SK-N-SH treated with all-trans-retinoic acid at 6 μM for 48 hours (cell line): ENCODE measurements at regions not wholly inside any gene's neighbourhood (a gene's known extent, or its start where the extent isn't known, plus 50 kb on each side); places are given as distances from the start of the nearest gene placed in this dataset.
"Not testable (repeated sequence)": the region's sequence is repeated elsewhere in the genome, so short reads cannot be mapped to it uniquely, and the experiment has no call there.

Experiments used
- ATAC-seq: fragments of 200-7000 bp; cut with Tn5 transposase; 3 replicates; pipeline ENCODE4 v1.9.1; 2020; ENCODE audit warnings: mild to moderate bottlenecking, moderate library complexity
- ARNTL ChIP-seq: fragments of 450-650 bp; formaldehyde crosslinking; IDR thresholded peaks from 2 replicates; pipeline ENCODE4 v1.5.0; 2020; ENCODE audit warnings: low read depth, mild to moderate bottlenecking, moderate library complexity, borderline replicate concordance
- CSDC2 ChIP-seq: fragments of 250-450 bp; sonication (Bioruptor Pico); IDR thresholded peaks from 2 replicates; pipeline ENCODE4 v1.5.0; 2020; ENCODE audit warnings: mild to moderate bottlenecking, moderate library complexity
- CSRNP3 ChIP-seq: fragments of 250-450 bp; sonication (Bioruptor Pico); IDR thresholded peaks from 2 replicates; pipeline ENCODE4 v1.5.1; 2021; ENCODE audit warnings: mild to moderate bottlenecking, moderate library complexity
- ESRRG ChIP-seq: fragments of 250-450 bp; sonication (Bioruptor Pico); IDR thresholded peaks from 2 replicates; pipeline ENCODE4 v1.6.1; 2021; ENCODE audit warnings: mild to moderate bottlenecking
- GLIS3 ChIP-seq: fragments of 250-450 bp; sonication (Bioruptor Pico); IDR thresholded peaks from 2 replicates; pipeline ENCODE4 v1.5.0; 2020; ENCODE audit warnings: mild to moderate bottlenecking, moderate library complexity
- ISL1 ChIP-seq: fragments of 250-450 bp; sonication (Bioruptor Pico); IDR thresholded peaks from 2 replicates; pipeline ENCODE4 v2.1.2; 2022; ENCODE audit warnings: mild to moderate bottlenecking, moderate library complexity
- OSR1 ChIP-seq: fragments of 250-450 bp; sonication (Bioruptor Pico); IDR thresholded peaks from 2 replicates; pipeline ENCODE4 v1.8.0; 2022; ENCODE audit warnings: moderate library complexity, mild to moderate bottlenecking, inconsistent platforms
- PATZ1 ChIP-seq: fragments of 250-450 bp; sonication (Bioruptor Pico); IDR thresholded peaks from 2 replicates; pipeline ENCODE4 v1.8.0; 2020; ENCODE audit warnings: mild to moderate bottlenecking, moderate library complexity, borderline replicate concordance
- POU6F1 ChIP-seq: fragments of 250-450 bp; sonication (Bioruptor Pico); IDR thresholded peaks from 2 replicates; pipeline ENCODE4 v1.8.0; 2021; ENCODE audit warnings: low read depth, mild to moderate bottlenecking, moderate library complexity, borderline replicate concordance
- PPARA ChIP-seq: fragments of 250-450 bp; sonication (Bioruptor Pico); IDR thresholded peaks from 2 replicates; pipeline ENCODE4 v1.5.0; 2020; ENCODE audit warnings: mild to moderate bottlenecking, borderline replicate concordance
- RARB ChIP-seq: fragments of 250-450 bp; sonication (Bioruptor Pico); IDR thresholded peaks from 2 replicates; pipeline ENCODE4 v1.8.0; 2021; ENCODE audit warnings: mild to moderate bottlenecking, moderate library complexity
- SNAI2 ChIP-seq: fragments of 250-450 bp; sonication (Bioruptor Pico); IDR thresholded peaks from 2 replicates; pipeline ENCODE4 v1.5.0; 2020; ENCODE audit warnings: mild to moderate bottlenecking, moderate library complexity
- TCF4 ChIP-seq: fragments of 250-450 bp; sonication (Bioruptor Pico); IDR thresholded peaks from 2 replicates; pipeline ENCODE4 v1.8.0; 2021; ENCODE audit warnings: mild to moderate bottlenecking, moderate library complexity, borderline replicate concordance
- TOX ChIP-seq: fragments of 250-450 bp; sonication (Bioruptor Pico); IDR thresholded peaks from 2 replicates; pipeline ENCODE4 v1.8.0; 2021; ENCODE audit warnings: mild to moderate bottlenecking, moderate library complexity, borderline replicate concordance
- TSHZ2 ChIP-seq: fragments of 250-450 bp; sonication (Bioruptor Pico); IDR thresholded peaks from 2 replicates; pipeline ENCODE4 v1.5.0; 2020; ENCODE audit warnings: mild to moderate bottlenecking, moderate library complexity
- ZC3H10 ChIP-seq: fragments of 250-450 bp; sonication (Bioruptor Pico); IDR thresholded peaks from 2 replicates; pipeline ENCODE4 v1.5.1; 2021; ENCODE audit warnings: mild to moderate bottlenecking, moderate library complexity
- ZFP3 ChIP-seq: fragments of 250-450 bp; sonication (Bioruptor Pico); IDR thresholded peaks from 2 replicates; pipeline ENCODE4 v1.5.0; 2020; ENCODE audit warnings: mild to moderate bottlenecking, moderate library complexity
- ZFP30 ChIP-seq: fragments of 450-650 bp; formaldehyde crosslinking; IDR thresholded peaks from 2 replicates; pipeline ENCODE4 v1.5.0; 2022; ENCODE audit warnings: mild to moderate bottlenecking, moderate library complexity
- ZNF565 ChIP-seq: fragments of 450-650 bp; formaldehyde crosslinking; conservative IDR thresholded peaks from 2 replicates; pipeline ENCODE4 v1.5.0; 2020; ENCODE audit warnings: low read depth, mild to moderate bottlenecking, moderate library complexity
- ZNF8 ChIP-seq: fragments of 450-650 bp; formaldehyde crosslinking; IDR thresholded peaks from 2 replicates; pipeline ENCODE4 v1.5.0; 2020; ENCODE audit warnings: mild to moderate bottlenecking, moderate library complexity

GRCh38 chr4:163710158-163710557, 215.7 kb downstream of the TMA16 start (continued):
- no peak for TF ChIP-seq CSRNP3 (CRISPR knock-in tag)

- ATAC-seq: not testable (repeated sequence)
Measured at GRCh38 chr4:163724495-163724894, 230.0 kb downstream of the TMA16 start.

GRCh38 chr4:163726641-163727040, 232.2 kb downstream of the TMA16 start:
- ATAC-seq: no peak
- no peak for TF ChIP-seq CSDC2 (CRISPR knock-in tag)
- no peak for TF ChIP-seq ZNF565 (CRISPR knock-in tag)
- TF ChIP-seq ZFP3 (CRISPR knock-in tag): no peak

- no peak for TF ChIP-seq ZC3H10
- no peak for TF ChIP-seq ESRRG (CRISPR knock-in tag)
- TF ChIP-seq RARB (CRISPR knock-in tag): no peak
- TF ChIP-seq PATZ1: no peak
- TF ChIP-seq TOX: no peak
- no peak for TF ChIP-seq PPARA
- no peak for TF ChIP-seq CSRNP3 (CRISPR knock-in tag)
- no peak for TF ChIP-seq POU6F1 (CRISPR knock-in tag)
- TF ChIP-seq TSHZ2 (CRISPR knock-in tag): no peak
- no peak for TF ChIP-seq ZFP3 (CRISPR knock-in tag)
- no peak for TF ChIP-seq ARNTL
- no peak for ATAC-seq
Measured at GRCh38 chr4:163731071-163731470, 236.6 kb downstream of the TMA16 start.

- no peak for ATAC-seq
- no peak for TF ChIP-seq ZNF565 (CRISPR knock-in tag)
- no peak for TF ChIP-seq ZC3H10
- TF ChIP-seq ISL1 (CRISPR knock-in tag): no peak
- TF ChIP-seq SNAI2 (CRISPR knock-in tag): no peak
- TF ChIP-seq ARNTL: no peak
- TF ChIP-seq OSR1: no peak
- no peak for TF ChIP-seq GLIS3 (CRISPR knock-in tag)
- TF ChIP-seq ZFP3 (CRISPR knock-in tag): no peak
Measured at GRCh38 chr4:163732473-163732872, 238.0 kb downstream of the TMA16 start.

- ATAC-seq: no peak
- TF ChIP-seq PATZ1 (no peak), ARNTL (no peak), ZNF8 (no peak), PPARA (no peak), TCF4 (CRISPR knock-in tag) (no peak), TSHZ2 (CRISPR knock-in tag) (no peak), ZC3H10 (no peak), CSDC2 (CRISPR knock-in tag) (no peak), ZFP30 (CRISPR knock-in tag) (no peak)
Measured at GRCh38 chr4:163736876-163737275, 242.4 kb downstream of the TMA16 start.
